ENCODE measurements at regions not wholly inside any gene's neighbourhood (a gene's known extent, or its start where the extent isn't known, plus 50 kb on each side); places are given as distances from the start of the nearest gene placed in this dataset.
"Not testable (repeated sequence)": the region's sequence is repeated elsewhere in the genome, so short reads cannot be mapped to it uniquely, and the experiment has no call there.

GRCh38 chr9:38153152-38153909 is 84.3 kb upstream of the SHB start:
- no peak for DNase-seq

DNA sequence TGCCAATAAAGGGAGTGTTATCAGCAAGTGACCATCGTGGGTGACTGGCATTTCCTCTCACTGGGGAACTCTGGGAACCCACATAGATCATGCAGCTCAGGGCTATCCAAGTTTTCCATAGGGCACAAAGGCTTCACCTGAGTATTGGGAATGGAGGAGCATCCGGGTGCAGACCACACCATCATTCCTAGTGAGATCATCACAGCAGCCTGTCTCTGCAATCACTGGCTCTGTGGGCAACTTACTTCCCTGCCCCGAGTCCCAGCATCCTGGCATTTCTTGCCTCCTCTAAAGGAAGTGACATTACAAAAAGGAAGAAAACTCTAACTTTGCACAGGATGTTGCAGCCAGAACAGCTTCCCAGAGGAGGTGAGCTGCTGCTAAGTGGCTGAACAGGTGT is 80.6 kb upstream of the SHB start:
- DNase-seq, result no peak

GRCh38 chr9:38146844-38147243 is 77.8 kb upstream of the SHB start:
- no peak for DNase-seq

- no peak for DNase-seq
Observed at GRCh38 chr9:38145526-38146053, 76.6 kb upstream of the SHB start.

- DNase-seq, result no peak
Observed at GRCh38 chr9:38144421-38144820, 75.4 kb upstream of the SHB start.

GRCh38 chr9:38141746-38142591 is 72.9 kb upstream of the SHB start:
- DNase-seq, result no peak

GRCh38 chr9:38138276-38138675 is 69.2 kb upstream of the SHB start:
- no peak for DNase-seq

DNA sequence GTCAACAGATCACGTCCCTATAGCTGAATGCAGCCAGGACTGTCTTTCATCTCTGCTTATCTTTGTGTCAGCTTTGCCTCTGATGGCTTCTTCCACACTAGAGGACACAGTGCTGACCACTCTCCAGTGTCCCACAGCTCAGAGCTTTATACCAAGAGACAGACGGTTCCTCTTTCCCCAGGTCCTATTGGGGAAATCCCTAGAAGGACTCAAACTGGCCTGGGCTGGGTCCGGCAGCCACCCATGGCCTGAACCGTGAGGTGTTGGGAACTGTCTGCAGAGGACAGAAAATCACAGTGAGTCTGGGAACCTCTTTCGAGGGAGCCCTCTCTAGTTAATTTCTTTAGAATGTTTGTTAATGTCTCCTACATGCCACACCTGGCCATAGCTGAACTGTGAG is 68.3 kb upstream of the SHB start:
- DNase-seq, result no peak

GRCh38 chr9:38136386-38136785 is 67.4 kb upstream of the SHB start:
- no peak for DNase-seq

GRCh38 chr9:38134611-38135237 is 65.7 kb upstream of the SHB start:
- no peak for DNase-seq

DNA sequence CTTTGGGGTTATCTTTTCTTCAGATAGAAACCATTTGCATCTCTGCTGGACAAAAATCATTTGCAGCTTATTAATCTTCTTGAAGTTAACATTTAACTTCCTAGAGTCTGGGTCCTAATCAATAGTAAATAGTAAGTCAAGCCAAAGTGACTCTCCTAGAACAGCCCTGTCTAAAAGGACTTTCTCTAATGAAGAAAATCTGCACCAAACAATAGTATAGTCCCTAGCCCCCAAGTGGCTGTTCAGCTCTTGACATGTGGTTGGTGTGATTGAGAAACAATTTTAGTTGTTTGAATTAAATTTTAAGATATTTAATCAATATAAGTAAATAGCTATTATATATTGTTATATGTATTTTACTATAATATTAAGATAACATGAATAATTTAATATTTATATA is 64.6 kb upstream of the SHB start:
- no peak for DNase-seq

DNA sequence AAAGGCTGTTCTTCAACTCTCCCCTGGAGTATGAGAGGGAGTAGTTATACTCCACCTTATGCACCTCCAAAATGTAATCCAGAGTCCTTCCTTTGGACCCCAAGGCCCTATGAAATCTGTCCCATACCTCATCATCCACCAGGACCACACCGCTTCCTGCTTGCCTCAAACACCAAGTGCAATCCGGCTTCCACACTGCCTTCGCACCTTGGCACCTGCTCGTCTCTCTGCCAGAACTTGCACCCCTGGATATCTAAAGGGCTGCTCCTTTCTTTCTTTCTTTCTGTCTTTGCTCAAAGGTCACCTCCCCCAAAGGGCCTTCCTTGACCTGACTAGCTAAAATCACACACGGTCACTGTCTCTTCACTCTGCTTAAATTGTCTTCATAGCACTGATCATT is 63.9 kb upstream of the SHB start:
- no peak for DNase-seq

- no peak for DNase-seq
Observed at GRCh38 chr9:38131729-38132128, 62.7 kb upstream of the SHB start.

DNA sequence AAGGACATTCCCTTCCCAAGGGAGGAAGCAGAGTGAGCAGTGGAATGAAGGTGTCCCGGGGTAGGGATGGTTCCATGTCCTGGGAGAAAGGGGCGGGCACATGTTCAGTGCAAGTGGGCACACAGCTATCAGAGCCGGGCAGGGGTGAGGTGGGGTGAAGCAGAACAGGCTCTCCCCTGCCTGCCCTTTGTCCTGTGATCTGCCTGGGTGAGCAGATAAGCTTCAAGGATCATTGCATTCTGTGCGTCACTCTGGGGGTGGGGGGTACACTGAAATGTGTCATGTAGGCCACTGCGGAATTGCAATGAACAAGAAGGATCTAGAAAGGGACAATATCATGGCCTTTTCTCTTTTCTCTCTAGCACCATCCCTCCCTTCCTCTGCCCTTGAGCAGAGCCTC is 61.7 kb upstream of the SHB start:
- DNase-seq, result no peak

- no peak for DNase-seq
Observed at GRCh38 chr9:38129366-38129765, 60.3 kb upstream of the SHB start.

DNA sequence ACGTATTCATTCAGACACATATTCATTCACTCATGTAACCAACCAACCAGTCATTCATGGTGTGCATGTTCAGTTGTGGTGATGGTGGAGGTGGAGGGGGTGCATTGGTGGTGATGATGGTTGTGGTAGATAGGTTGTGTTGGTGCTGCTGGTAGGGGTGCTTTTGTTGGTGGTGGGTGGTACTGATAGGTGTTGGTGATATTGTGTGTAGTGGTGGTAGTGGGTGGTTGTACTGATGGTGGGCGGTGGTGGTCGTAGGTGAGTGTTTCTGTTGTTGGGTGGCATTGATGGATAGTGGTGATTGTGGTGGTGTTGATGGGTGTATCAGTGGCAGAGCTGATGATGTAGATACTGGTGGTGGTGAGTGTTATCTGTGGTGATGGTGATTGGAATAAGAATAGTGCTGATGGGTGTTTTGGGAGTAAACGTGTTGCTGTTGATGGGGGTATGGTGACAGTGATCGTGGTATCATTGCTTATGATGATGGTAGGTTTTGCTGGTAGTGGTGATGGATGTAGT is 59.8 kb upstream of the SHB start:
- DNase-seq, result no peak

- no peak for DNase-seq
Observed at GRCh38 chr9:38127271-38127839, 58.3 kb upstream of the SHB start.

- no peak for DNase-seq
Observed at GRCh38 chr9:38126730-38127129, 57.7 kb upstream of the SHB start.

GRCh38 chr9:38125889-38126288 is 56.9 kb upstream of the SHB start:
- DNase-seq, result no peak

DNA sequence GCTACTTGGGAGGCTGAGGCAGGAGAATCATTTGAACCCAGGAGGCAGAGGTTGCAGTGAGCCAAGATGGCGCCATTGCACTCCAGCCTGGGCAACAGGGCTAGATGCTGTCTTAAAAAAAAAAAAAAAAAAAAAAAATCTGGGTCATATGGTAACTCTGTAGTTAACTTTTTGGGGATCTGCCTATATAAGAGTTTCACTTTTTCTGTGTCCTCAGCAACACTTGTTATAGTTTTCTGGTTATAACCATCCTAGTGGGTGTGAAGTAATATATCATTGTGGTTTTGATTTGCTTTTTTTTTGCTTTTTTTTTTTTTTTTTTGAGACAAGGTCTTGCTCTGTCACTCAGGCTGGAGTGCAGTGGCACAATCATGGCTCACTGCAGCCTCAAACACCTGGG is 54.3 kb upstream of the SHB start:
- DNase-seq, result not testable (repeated sequence)

DNA sequence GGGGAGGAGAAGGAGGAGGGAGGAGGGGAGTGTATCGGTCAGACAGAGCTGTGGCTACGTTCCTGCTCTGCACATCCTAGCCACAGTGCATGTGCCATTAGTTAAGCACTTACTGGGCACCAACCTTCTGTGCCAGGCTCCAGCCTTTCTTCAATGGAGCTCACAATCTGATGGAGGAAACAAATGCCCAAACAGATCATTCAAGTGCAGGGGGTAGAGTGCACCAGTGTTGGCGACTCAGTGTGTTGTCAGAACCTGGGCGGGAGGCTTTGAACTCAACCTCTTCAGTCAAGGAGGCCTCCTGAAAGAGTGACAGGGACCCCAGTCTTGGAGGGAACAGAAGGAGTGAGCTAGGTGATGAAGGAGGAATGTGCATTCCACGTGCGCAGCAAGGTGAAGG is 51.9 kb upstream of the SHB start:
- DNase-seq, result no peak

GRCh38 chr9:38119560-38120236 is 50.7 kb upstream of the SHB start:
- DNase-seq, result no peak
